AG09319 (cell line): ENCODE measurements at regions not wholly inside any gene's neighbourhood (a gene's known extent, or its start where the extent isn't known, plus 50 kb on each side); places are given as distances from the start of the nearest gene placed in this dataset.
"Not testable (repeated sequence)": the region's sequence is repeated elsewhere in the genome, so short reads cannot be mapped to it uniquely, and the experiment has no call there.

Experiments used
- DNase-seq: peaks from one replicate; pipeline ENCODE4 v3.0.0-alpha.2; 2010; ENCODE audit warnings: low read depth; ENCODE audit errors: extremely low read depth
- TF ChIP-seq, protein P1 (sequence below): IDR thresholded peaks from 2 replicates; pipeline ENCODE4 v1.5.1; 2011; ENCODE audit warnings: low read depth, mild to moderate bottlenecking, inconsistent platforms, low read length, moderate library complexity

- DNase-seq = no peak
- TF ChIP-seq, protein P1, sequence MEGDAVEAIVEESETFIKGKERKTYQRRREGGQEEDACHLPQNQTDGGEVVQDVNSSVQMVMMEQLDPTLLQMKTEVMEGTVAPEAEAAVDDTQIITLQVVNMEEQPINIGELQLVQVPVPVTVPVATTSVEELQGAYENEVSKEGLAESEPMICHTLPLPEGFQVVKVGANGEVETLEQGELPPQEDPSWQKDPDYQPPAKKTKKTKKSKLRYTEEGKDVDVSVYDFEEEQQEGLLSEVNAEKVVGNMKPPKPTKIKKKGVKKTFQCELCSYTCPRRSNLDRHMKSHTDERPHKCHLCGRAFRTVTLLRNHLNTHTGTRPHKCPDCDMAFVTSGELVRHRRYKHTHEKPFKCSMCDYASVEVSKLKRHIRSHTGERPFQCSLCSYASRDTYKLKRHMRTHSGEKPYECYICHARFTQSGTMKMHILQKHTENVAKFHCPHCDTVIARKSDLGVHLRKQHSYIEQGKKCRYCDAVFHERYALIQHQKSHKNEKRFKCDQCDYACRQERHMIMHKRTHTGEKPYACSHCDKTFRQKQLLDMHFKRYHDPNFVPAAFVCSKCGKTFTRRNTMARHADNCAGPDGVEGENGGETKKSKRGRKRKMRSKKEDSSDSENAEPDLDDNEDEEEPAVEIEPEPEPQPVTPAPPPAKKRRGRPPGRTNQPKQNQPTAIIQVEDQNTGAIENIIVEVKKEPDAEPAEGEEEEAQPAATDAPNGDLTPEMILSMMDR = peak; percentile 72
Measured at GRCh38 chr15:38768970-38769369, 204.4 kb upstream of the RASGRP1 start.

- TF ChIP-seq, protein P1 = no peak
Measured at GRCh38 chr15:38769492-38769891, 204.9 kb upstream of the RASGRP1 start.

DNA sequence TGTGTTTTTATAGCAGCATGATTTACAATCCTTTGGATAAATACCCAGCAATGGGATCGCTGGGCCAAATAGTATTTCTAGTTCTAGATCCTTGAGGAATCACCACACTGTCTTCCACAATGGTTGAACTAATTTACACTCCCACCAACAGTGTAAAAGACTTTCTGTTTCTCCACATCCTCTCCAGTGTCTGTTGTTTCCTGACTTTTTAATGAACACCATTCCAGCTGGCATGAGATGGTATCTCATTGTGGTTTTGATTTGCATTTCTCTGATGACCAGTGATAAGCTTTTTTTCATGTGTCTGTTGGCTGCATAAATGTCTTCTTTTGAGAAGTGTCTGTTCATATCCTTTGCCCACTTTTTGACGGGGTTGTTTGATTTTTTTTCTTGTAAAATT lies 209.5 kb upstream of the RASGRP1 start:
- not testable (repeated sequence) for DNase-seq

More at GRCh38 chr15:38769492-38769891, 204.9 kb upstream of the RASGRP1 start:
- DNase-seq = no peak

- no peak for DNase-seq
- TF ChIP-seq, protein P1 = no peak
Measured at GRCh38 chr15:38781196-38781595, 216.6 kb upstream of the RASGRP1 start.

DNA sequence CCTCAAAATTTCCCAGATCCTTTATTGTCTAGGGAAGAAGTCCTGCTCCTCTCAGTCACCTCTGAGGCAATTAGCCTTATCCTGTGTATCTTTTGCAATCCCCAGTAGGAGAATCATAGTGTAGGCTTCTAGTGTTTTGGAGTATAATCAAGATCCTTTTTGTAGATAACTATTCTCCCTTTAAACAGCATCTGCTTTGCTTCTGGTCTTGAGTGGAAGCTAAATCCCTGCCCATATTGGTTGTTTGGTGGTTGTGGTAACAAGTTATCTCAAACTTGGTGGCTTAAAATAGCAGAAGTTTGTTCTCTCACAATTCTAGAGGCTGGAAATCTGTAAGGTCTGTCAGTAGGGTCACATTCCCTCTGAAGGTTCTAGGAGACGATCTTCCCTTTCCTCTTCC lies 217.5 kb upstream of the RASGRP1 start:
- DNase-seq = no peak
- TF ChIP-seq, protein P1 = no peak

- DNase-seq = no peak
- TF ChIP-seq, protein P1 = no peak
Measured at GRCh38 chr15:38788918-38789317, 224.3 kb upstream of the RASGRP1 start.

GRCh38 chr15:38789566-38789965 lies 225.0 kb upstream of the RASGRP1 start:
- TF ChIP-seq, protein P1 = no peak
- no peak for DNase-seq

- TF ChIP-seq, protein P1 = no peak
- DNase-seq = no peak
Measured at GRCh38 chr15:38793206-38793810, 228.7 kb upstream of the RASGRP1 start.
